Hepatocyte (in vitro differentiated cells): ENCODE measurements at regions not wholly inside any gene's neighbourhood (a gene's known extent, or its start where the extent isn't known, plus 50 kb on each side); places are given as distances from the start of the nearest gene placed in this dataset.

ENCODE experiments used
- CTCF ChIP-seq: fragments of 200-600 bp; sonication (generic); IDR thresholded peaks from 2 replicates; pipeline ENCODE4 v1.5.1; 2016; ENCODE audit warnings: antibody characterized with exemption, mild to moderate bottlenecking; ENCODE audit not compliant: poor library complexity
- EZH2phosphoT487 ChIP-seq: fragments of 200-600 bp; sonication (generic); IDR thresholded peaks from one replicate; pipeline ENCODE4 v1.6.1; 2018; ENCODE audit warnings: antibody characterized with exemption, mild to moderate bottlenecking, low read depth, moderate library complexity; ENCODE audit not compliant: unreplicated experiment, severe bottlenecking

GRCh38 chr2:132268977-132269523, 107.3 kb upstream of the ANKRD30BL start:
- TF ChIP-seq CTCF (no peak), EZH2phosphoT487 (no peak)
